Thoracic aorta (tissue), 2 donors: ENCODE measurements at regions not wholly inside any gene's neighbourhood (a gene's known extent, or its start where the extent isn't known, plus 50 kb on each side); places are given as distances from the start of the nearest gene placed in this dataset.
A peak's percentile ranks its signal among the peaks of the same experiment; 100 is the strongest.

Experiments used
- ATAC-seq: fragments of 150-250 bp; one replicate; pipeline ENCODE4 v1.8.0; 2017; ENCODE audit warnings: low read depth; ENCODE audit not compliant: insufficient number of reproducible peaks, low FRiP score
- DNase-seq: peaks from one replicate; pipeline ENCODE4 v3.0.0-alpha.2; 2020; ENCODE audit warnings: low spot score
- H3K27ac ChIP-seq, 2 donors: fragments of 200-600 bp; sonication (generic); 1 replicate in 1 of 2; 2 replicates in 1 of 2; pipeline ENCODE4 v1.5.1; 2016; ENCODE audit warnings: mild to moderate bottlenecking in 2 of 2, moderate library complexity in 2 of 2
- H3K27me3 ChIP-seq: fragments of 200-600 bp; sonication (generic); replicated peaks from 2 replicates; pipeline ENCODE4 v1.6.0; 2016; ENCODE audit warnings: mild to moderate bottlenecking; ENCODE audit not compliant: insufficient read depth
- H3K36me3 ChIP-seq: fragments of 200-600 bp; sonication (generic); one replicate; pipeline ENCODE4 v1.5.1; 2016
- H3K4me1 ChIP-seq, 2 donors: fragments of 200-600 bp; sonication (generic); 1 replicate in 1 of 2; 2 replicates in 1 of 2; pipeline versions ENCODE4 v1.5.1 to v1.6.0; 2016; ENCODE audit warnings: low read depth in 2 of 2, mild to moderate bottlenecking in 1 of 2; ENCODE audit not compliant: control insufficient read depth in 1 of 2
- H3K4me3 ChIP-seq: fragments of 200-600 bp; sonication (generic); 2 replicates; pipeline ENCODE4 v1.5.1; 2016; ENCODE audit warnings: mild to moderate bottlenecking
- H3K9me3 ChIP-seq: fragments of 200-600 bp; sonication (generic); 2 replicates; pipeline ENCODE4 v1.5.1; 2016
- CTCF ChIP-seq: fragments of 200-600 bp; sonication (generic); IDR thresholded peaks from one replicate; pipeline ENCODE4 v1.5.1; 2019; ENCODE audit warnings: antibody characterized with exemption

GRCh38 chr2:174668075-174668474 is 70.5 kb upstream of the WIPF1 start:
- Histone ChIP-seq H3K27me3 (no peaks in the 10 kb centered on the region), H3K27ac (no peak overlapping the region), H3K4me1 (peaks cover 54 to 70% of the 10 kb centered on the region in 2 donors), H3K4me3 (no peak overlapping the region), H3K9me3 (no peaks in the 10 kb centered on the region), H3K36me3 (no peaks in the 10 kb centered on the region)
- ATAC-seq = no peak
- TF ChIP-seq CTCF = no peak
- DNase-seq = no peak

- H3K27me3 ChIP-seq = no peaks in the 10 kb centered on the region
- no peak overlapping the region for H3K4me3 ChIP-seq
- no peaks in the 10 kb centered on the region for H3K36me3 ChIP-seq
- no peak for ATAC-seq
- H3K4me1 ChIP-seq = peaks cover 59 to 76% of the 10 kb centered on the region in 2 donors
- no peak for DNase-seq
- peak overlapping the region; percentile 31 to 51 for H3K27ac ChIP-seq
- H3K9me3 ChIP-seq = no peaks in the 10 kb centered on the region
- TF ChIP-seq CTCF = no peak
These were observed 69.8 kb upstream of the WIPF1 start for GRCh38 chr2:174667250-174667860.

- ATAC-seq = no peak
- Histone ChIP-seq H3K4me3 (no peak overlapping the region), H3K9me3 (no peaks in the 10 kb centered on the region), H3K36me3 (no peaks in the 10 kb centered on the region), H3K4me1 (peaks cover 59 to 81% of the 10 kb centered on the region in 2 donors), H3K27me3 (no peaks in the 10 kb centered on the region), H3K27ac (peak overlapping the region; percentile 31 to 51)
- DNase-seq = no peak
- TF ChIP-seq CTCF = no peak
These were observed 69.2 kb upstream of the WIPF1 start for GRCh38 chr2:174666845-174667244.

GRCh38 chr2:174666312-174666711 is 68.7 kb upstream of the WIPF1 start:
- peak overlapping the region in 1 of 2 donors; percentile 31 for H3K27ac ChIP-seq
- peaks cover 59 to 85% of the 10 kb centered on the region in 2 donors for H3K4me1 ChIP-seq
- H3K27me3 ChIP-seq = no peaks in the 10 kb centered on the region
- no peak for ATAC-seq
- H3K4me3 ChIP-seq = no peak overlapping the region
- TF ChIP-seq CTCF = no peak
- no peak for DNase-seq
- H3K9me3 ChIP-seq = no peaks in the 10 kb centered on the region
- no peaks in the 10 kb centered on the region for H3K36me3 ChIP-seq

- Histone ChIP-seq H3K27ac (peak overlapping the region; percentile 75 to 82), H3K4me1 (peaks cover 47 to 70% of the 10 kb centered on the region in 2 donors), H3K4me3 (no peak overlapping the region), H3K27me3 (no peaks in the 10 kb centered on the region), H3K36me3 (no peaks in the 10 kb centered on the region), H3K9me3 (no peaks in the 10 kb centered on the region)
- DNase-seq (no peak), ATAC-seq (no peak)
- no peak for TF ChIP-seq CTCF
These were observed 66.6 kb upstream of the WIPF1 start for GRCh38 chr2:174664084-174664759.
